ENCODE measurements at regions not wholly inside any gene's neighbourhood (a gene's known extent, or its start where the extent isn't known, plus 50 kb on each side); places are given as distances from the start of the nearest gene placed in this dataset.

GRCh38 chr12:90027889-90028634, 319.4 kb upstream of the ATP2B1 start:
- no peak for DNase-seq (ENCODE audit: low read depth)

GRCh38 chr12:90027041-90027440, 318.4 kb upstream of the ATP2B1 start:
- no peak for DNase-seq (ENCODE audit: low read depth)

GRCh38 chr12:90026516-90026915, 317.9 kb upstream of the ATP2B1 start:
- DNase-seq (ENCODE audit: low read depth), result no peak

- no peak for DNase-seq (ENCODE audit: low read depth)
These were observed 315.6 kb upstream of the ATP2B1 start for GRCh38 chr12:90024262-90024661.

- DNase-seq (ENCODE audit: low read depth), result no peak
These were observed 314.7 kb upstream of the ATP2B1 start for GRCh38 chr12:90023207-90023900.

GRCh38 chr12:90021795-90022440, 313.3 kb upstream of the ATP2B1 start:
- DNase-seq (ENCODE audit: low read depth), result no peak

GRCh38 chr12:90020881-90021280, 312.2 kb upstream of the ATP2B1 start:
- DNase-seq (ENCODE audit: low read depth), result no peak

- DNase-seq (ENCODE audit: low read depth), result no peak
These were observed 311.8 kb upstream of the ATP2B1 start for GRCh38 chr12:90020436-90020835.

- DNase-seq (ENCODE audit: low read depth), result no peak
These were observed 311.4 kb upstream of the ATP2B1 start for GRCh38 chr12:90020014-90020413.

GRCh38 chr12:90017316-90017715, 308.7 kb upstream of the ATP2B1 start:
- no peak for DNase-seq (ENCODE audit: low read depth)

- DNase-seq (ENCODE audit: low read depth), result no peak
These were observed 306.6 kb upstream of the ATP2B1 start for GRCh38 chr12:90015228-90015627.

- no peak for DNase-seq (ENCODE audit: low read depth)
These were observed 304.8 kb upstream of the ATP2B1 start for GRCh38 chr12:90013409-90013808.

- no peak for DNase-seq (ENCODE audit: low read depth)
These were observed 301.5 kb upstream of the ATP2B1 start for GRCh38 chr12:90010089-90010488.

GRCh38 chr12:90008277-90008676, 299.6 kb upstream of the ATP2B1 start:
- no peak for DNase-seq (ENCODE audit: low read depth)

- no peak for DNase-seq (ENCODE audit: low read depth)
These were observed 295.9 kb upstream of the ATP2B1 start for GRCh38 chr12:90004319-90005074.

- DNase-seq (ENCODE audit: low read depth), result no peak
These were observed 295.1 kb upstream of the ATP2B1 start for GRCh38 chr12:90003688-90004087.

GRCh38 chr12:90000721-90001120, 292.1 kb upstream of the ATP2B1 start:
- DNase-seq (ENCODE audit: low read depth), result no peak

- no peak for DNase-seq (ENCODE audit: low read depth)
These were observed 291.3 kb upstream of the ATP2B1 start for GRCh38 chr12:89999699-90000505.

- no peak for DNase-seq (ENCODE audit: low read depth)
These were observed 287.2 kb upstream of the ATP2B1 start for GRCh38 chr12:89995870-89996269.

- no peak for DNase-seq (ENCODE audit: low read depth)
These were observed 286.3 kb upstream of the ATP2B1 start for GRCh38 chr12:89994911-89995310.

- no peak for DNase-seq (ENCODE audit: low read depth)
These were observed 285.0 kb upstream of the ATP2B1 start for GRCh38 chr12:89993632-89994031.
